ENCODE measurements at regions not wholly inside any gene's neighbourhood (a gene's known extent, or its start where the extent isn't known, plus 50 kb on each side); places are given as distances from the start of the nearest gene placed in this dataset.

DNA sequence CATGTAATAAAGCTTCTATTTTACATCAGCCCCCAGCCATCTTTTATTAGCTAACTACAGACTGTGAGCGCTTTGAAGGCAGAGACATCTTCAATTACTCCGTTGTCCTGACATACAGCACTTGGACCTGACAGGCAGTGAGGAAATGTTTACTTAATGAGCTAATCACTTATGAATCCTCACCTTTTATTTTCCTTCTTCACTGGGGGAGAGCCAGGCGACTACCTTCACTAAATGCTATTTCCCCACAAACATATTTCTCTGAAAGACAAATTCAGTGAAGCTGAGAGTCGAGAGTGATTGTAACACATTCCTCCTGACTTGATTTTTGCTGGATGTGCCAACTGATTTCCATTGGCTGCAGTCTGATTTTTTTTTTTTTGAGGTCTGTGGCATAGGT, 192.1 kb upstream of the CLINT1 start:
- TF ChIP-seq, protein P1, sequence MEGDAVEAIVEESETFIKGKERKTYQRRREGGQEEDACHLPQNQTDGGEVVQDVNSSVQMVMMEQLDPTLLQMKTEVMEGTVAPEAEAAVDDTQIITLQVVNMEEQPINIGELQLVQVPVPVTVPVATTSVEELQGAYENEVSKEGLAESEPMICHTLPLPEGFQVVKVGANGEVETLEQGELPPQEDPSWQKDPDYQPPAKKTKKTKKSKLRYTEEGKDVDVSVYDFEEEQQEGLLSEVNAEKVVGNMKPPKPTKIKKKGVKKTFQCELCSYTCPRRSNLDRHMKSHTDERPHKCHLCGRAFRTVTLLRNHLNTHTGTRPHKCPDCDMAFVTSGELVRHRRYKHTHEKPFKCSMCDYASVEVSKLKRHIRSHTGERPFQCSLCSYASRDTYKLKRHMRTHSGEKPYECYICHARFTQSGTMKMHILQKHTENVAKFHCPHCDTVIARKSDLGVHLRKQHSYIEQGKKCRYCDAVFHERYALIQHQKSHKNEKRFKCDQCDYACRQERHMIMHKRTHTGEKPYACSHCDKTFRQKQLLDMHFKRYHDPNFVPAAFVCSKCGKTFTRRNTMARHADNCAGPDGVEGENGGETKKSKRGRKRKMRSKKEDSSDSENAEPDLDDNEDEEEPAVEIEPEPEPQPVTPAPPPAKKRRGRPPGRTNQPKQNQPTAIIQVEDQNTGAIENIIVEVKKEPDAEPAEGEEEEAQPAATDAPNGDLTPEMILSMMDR (IDR thresholded peaks at IDR 0.05; ENCODE audit: insufficient read depth, low read length, poor library complexity, severe bottlenecking), result no peak
- TF ChIP-seq EZH2phosphoT487 (conservative IDR thresholded peaks at IDR 0.05; ENCODE audit: low read length), result no peak

All from SU-DHL-6 (cell line).